Endothelial cell of umbilical vein (primary cell): ENCODE measurements at regions not wholly inside any gene's neighbourhood (a gene's known extent, or its start where the extent isn't known, plus 50 kb on each side); places are given as distances from the start of the nearest gene placed in this dataset.

Experiments used
- BruUV-seq: library from RNA; stranded (reverse); fragments of 400-500 nt; replicated peaks from 2 replicates; lab custom pipeline; 2021; lab: Mats Ljungman, UMichigan
- CTCF ChIA-PET: fragments of 300-600, 350-600 bp; sonication (Branson Sonifier 250); formaldehyde crosslinking; loops from one replicate; lab custom pipeline; 2021; ENCODE audit warnings: antibody characterized with exemption, inconsistent platforms; lab: Charles Lee
- POLR2A ChIA-PET: fragments of 300-600, 350-600 bp; sonication (Branson Sonifier 250); formaldehyde crosslinking; loops from one replicate; lab custom pipeline; 2021; ENCODE audit warnings: antibody characterized with exemption, inconsistent platforms; lab: Charles Lee
- DNase-seq: peaks from one replicate; pipeline ENCODE4 v3.0.0-alpha.2; 2011; ENCODE audit warnings: low read depth, low spot score
- FAIRE-seq: peaks from 2 replicates; lab custom pipeline; 2011; peaks lifted over from hg19 to GRCh38; lab: Jason Lieb, UNC
- H2AFZ ChIP-seq: 2 replicates; pipeline ENCODE4 v1.6.0; 2012; ENCODE audit warnings: low read depth, low read length, control low read depth, inconsistent platforms
- H3K27ac ChIP-seq: 2 replicates; pipeline ENCODE4 v1.5.1; 2011; ENCODE audit warnings: low read depth, mild to moderate bottlenecking, control low read depth, low read length, moderate library complexity; ENCODE audit not compliant: insufficient read depth
- H3K27me3 ChIP-seq, 2 experiments: 2 replicates each; pipeline versions ENCODE4 v1.6.0 to v1.6.1; 2011; ENCODE audit warnings: low read length in 2 of 2, mixed read lengths in 1 of 2; ENCODE audit not compliant: control insufficient read depth in 2 of 2, insufficient read depth in 2 of 2
- H3K36me3 ChIP-seq, 2 experiments: 2 replicates in 1 of 2; 3 replicates in 1 of 2; pipeline ENCODE4 v1.5.1; 2011; ENCODE audit warnings: low read length in 2 of 2, mild to moderate bottlenecking in 1 of 2, moderate library complexity in 1 of 2; ENCODE audit not compliant: control insufficient read depth in 2 of 2, insufficient read depth in 2 of 2; ENCODE audit errors: extremely low read depth in 1 of 2
- H3K4me1 ChIP-seq: 3 replicates; pipeline ENCODE4 v1.5.1; 2011; ENCODE audit warnings: mild to moderate bottlenecking, low read length; ENCODE audit not compliant: control insufficient read depth, insufficient read depth; ENCODE audit errors: extremely low read depth
- H3K4me2 ChIP-seq: 2 replicates; pipeline ENCODE4 v1.6.1; 2011; ENCODE audit warnings: low read length, control low read depth, mixed read lengths; ENCODE audit not compliant: insufficient read depth
- H3K4me3 ChIP-seq, 3 experiments: fragments of 200-600 bp in 1 of 3; sonication (generic), shearing (Covaris generic) in 1 of 3; replicated peaks in 1 of 3; 2 replicates each; pipeline ENCODE4 v1.5.1; 2011 to 2016; ENCODE audit warnings: control low read depth in 3 of 3, low read length in 3 of 3, mild to moderate bottlenecking in 2 of 3, inconsistent platforms in 1 of 3, low read depth in 1 of 3, moderate library complexity in 1 of 3; ENCODE audit not compliant: insufficient read depth in 1 of 3
- H3K79me2 ChIP-seq: 2 replicates; pipeline ENCODE4 v1.6.0; 2012; ENCODE audit warnings: low read length, inconsistent platforms; ENCODE audit not compliant: control insufficient read depth, insufficient read depth
- H3K9ac ChIP-seq: replicated peaks from 2 replicates; pipeline ENCODE3; 2011; ENCODE audit warnings: low read length, control low read depth; ENCODE audit not compliant: insufficient read depth; ENCODE audit errors: extremely low read depth
- H3K9me1 ChIP-seq: replicated peaks from 3 replicates; pipeline ENCODE4 v1.6.0; 2011; ENCODE audit warnings: mild to moderate bottlenecking, low read length; ENCODE audit not compliant: control insufficient read depth, insufficient read depth; ENCODE audit errors: extremely low read depth
- H3K9me3 ChIP-seq: replicated peaks from 2 replicates; pipeline ENCODE4 v1.5.1; 2012; ENCODE audit warnings: low read length, inconsistent platforms; ENCODE audit not compliant: control insufficient read depth, insufficient read depth
- H4K20me1 ChIP-seq: replicated peaks from 2 replicates; pipeline ENCODE3; 2011; ENCODE audit warnings: mild to moderate bottlenecking, low read length; ENCODE audit not compliant: control insufficient read depth, insufficient read depth; ENCODE audit errors: extremely low read depth
- CTCF ChIP-seq, 2 donors: IDR thresholded peaks; 1 replicate in 1 of 2; 2 replicates in 1 of 2; pipeline ENCODE4 v1.5.1; 2011; ENCODE audit warnings: low read length in 2 of 2, mild to moderate bottlenecking in 2 of 2, moderate library complexity in 2 of 2, control low read depth in 1 of 2, inconsistent platforms in 1 of 2, low read depth in 1 of 2; ENCODE audit not compliant: insufficient read depth in 1 of 2; ENCODE audit errors: extremely low read depth in 1 of 2
- EZH2 ChIP-seq: IDR thresholded peaks from 2 replicates; pipeline ENCODE4 v1.6.1; 2012; ENCODE audit warnings: borderline replicate concordance, low read depth, mild to moderate bottlenecking, moderate library complexity, low read length, inconsistent platforms; ENCODE audit not compliant: severe bottlenecking
- FOS ChIP-seq: IDR thresholded peaks from 2 replicates; pipeline ENCODE4 v1.6.1; 2011; ENCODE audit warnings: mild to moderate bottlenecking, low read length, moderate library complexity, borderline replicate concordance; ENCODE audit not compliant: insufficient read depth
- GATA2 ChIP-seq: IDR thresholded peaks from 2 replicates; pipeline ENCODE4 v1.7.0; 2011; ENCODE audit warnings: low read depth, mild to moderate bottlenecking, moderate library complexity, mixed read lengths, low read length; ENCODE audit not compliant: insufficient read length, insufficient read depth
- JUN ChIP-seq: IDR thresholded peaks from 2 replicates; pipeline ENCODE4 v1.6.1; 2011; ENCODE audit warnings: borderline replicate concordance, low read depth; ENCODE audit not compliant: insufficient read length, insufficient read depth
- MAX ChIP-seq: IDR thresholded peaks from 2 replicates; pipeline ENCODE4 v1.6.1; 2011; ENCODE audit not compliant: insufficient read depth, insufficient read length
- MYC ChIP-seq: IDR thresholded peaks from one replicate; pipeline ENCODE4 v1.6.1; 2011; ENCODE audit warnings: mild to moderate bottlenecking, low read depth, low read length
- POLR2A ChIP-seq: IDR thresholded peaks from 2 replicates; pipeline ENCODE4 v1.6.1; 2012; ENCODE audit warnings: low read depth, mild to moderate bottlenecking, control low read depth, low read length
- POLR2AphosphoS5 ChIP-seq: IDR thresholded peaks from 2 replicates; pipeline ENCODE4 v1.6.1; 2012; ENCODE audit warnings: low read depth, mild to moderate bottlenecking, control low read depth, low read length, moderate library complexity; ENCODE audit not compliant: insufficient read depth
- dilution Hi-C: fragments of 300-500 bp; cut with MboI; formaldehyde crosslinking; loops from one replicate; pipeline ENCODE4 v1.15.0; 2019; ENCODE audit warnings: low sequenced_read_pairs; ENCODE audit not compliant: extremely low pct_ligation_motif_present
- intact Hi-C: fragments of 100-400 bp; cut with micrococcal nuclease; formaldehyde crosslinking; loops from one replicate; pipeline ENCODE4 v1.10.0; 2022

- Histone ChIP-seq H3K9me3 (no peaks in the 10 kb centered on the region), H3K9me1 (no peaks in the 10 kb centered on the region), H3K4me1 (no peaks in the 10 kb centered on the region), H3K4me2 (no peak overlapping the region), H4K20me1 (no peaks in the 10 kb centered on the region), H3K79me2 (no peaks in the 10 kb centered on the region), H3K36me3 (no peaks in the 10 kb centered on the region), H3K27ac (no peak overlapping the region), H2AFZ (no peak overlapping the region), H3K9ac (no peak overlapping the region), H3K4me3 (no peak overlapping the region), H3K27me3 (peaks cover 5 to 9% of the 10 kb centered on the region in 2 experiments)
- ChIA-PET POLR2A (no interaction called here), CTCF (no interaction called here)
- dilution Hi-C loops (no loop called here), intact Hi-C loops (no loop called here)
- TF ChIP-seq MAX, result no peak
- TF ChIP-seq POLR2AphosphoS5, result no peak
- no peak for TF ChIP-seq FOS
- TF ChIP-seq MYC, result no peak
- TF ChIP-seq JUN, result no peak
- no peak for TF ChIP-seq CTCF (IDR thresholded peaks at IDR 0.05; ENCODE audit: extremely low read depth in 1 of 2, insufficient read depth in 1 of 2, low read depth in 1 of 2, low read length in 2 of 2)
- TF ChIP-seq EZH2, result no peak
- TF ChIP-seq GATA2, result no peak
- no peak for TF ChIP-seq POLR2A
- FAIRE-seq (no peak), DNase-seq (no peak)
- BruUV-seq, result no TSS peak
Observed at GRCh38 chr10:28951484-28951883, 274.2 kb downstream of the BAMBI start.
